HG02943 (cell line): ENCODE measurements at regions not wholly inside any gene's neighbourhood (a gene's known extent, or its start where the extent isn't known, plus 50 kb on each side); places are given as distances from the start of the nearest gene placed in this dataset.
"Not testable (repeated sequence)": the region's sequence is repeated elsewhere in the genome, so short reads cannot be mapped to it uniquely, and the experiment has no call there.

Experiments
- ATAC-seq: cut with Tn5 transposase; IDR thresholded peaks from one replicate; pipeline ENCODE4 v1.9.1; 2021; ENCODE audit warnings: mild to moderate bottlenecking, low read depth, moderate library complexity; ENCODE audit not compliant: unreplicated experiment

DNA sequence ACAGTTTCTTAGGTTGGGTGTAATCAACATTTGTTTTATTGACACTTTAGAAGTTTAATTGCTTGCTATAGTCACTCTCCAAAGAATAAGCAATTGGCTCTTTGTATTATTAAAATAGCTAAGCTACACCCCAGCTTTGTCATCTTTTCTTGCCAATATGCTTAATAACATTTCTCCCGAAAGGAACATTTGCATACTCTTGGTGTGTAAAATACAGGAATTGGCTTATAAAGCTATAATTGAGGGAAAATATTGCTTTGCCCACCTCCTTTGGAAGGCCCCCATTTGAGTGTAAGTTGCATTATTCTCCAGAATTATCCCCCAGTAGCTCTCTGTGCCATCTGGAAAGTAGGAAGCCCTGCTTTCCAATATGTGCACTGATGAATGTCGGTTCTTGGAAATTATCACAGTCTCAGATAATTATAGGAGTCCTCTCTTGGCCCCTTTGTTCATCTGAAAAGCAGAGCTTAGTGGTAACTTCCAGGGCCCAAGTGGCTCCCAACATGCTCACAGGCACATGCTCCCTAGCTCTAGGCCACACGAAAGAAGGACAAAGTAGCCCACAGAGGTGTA, 92.4 kb upstream of the B3GAT2 start:
- ATAC-seq = no peak

DNA sequence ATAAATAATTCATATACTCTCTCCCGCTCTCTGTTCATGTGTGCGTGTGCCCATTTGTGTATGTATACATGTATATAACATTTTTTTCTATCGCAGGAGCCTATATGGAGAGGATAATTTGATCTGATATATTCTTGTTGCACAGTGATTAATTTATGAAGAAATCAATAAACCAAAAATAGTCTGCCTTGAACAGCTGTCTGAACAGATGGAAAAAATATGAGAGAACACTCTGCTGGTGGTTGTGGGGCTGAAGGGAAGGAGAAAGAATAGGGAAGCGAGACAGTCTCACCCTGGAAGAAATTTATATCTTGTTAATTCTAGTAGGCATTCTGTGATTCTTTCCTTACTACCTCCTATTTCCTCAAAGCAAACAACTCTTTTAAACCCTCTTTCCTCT, 96.6 kb upstream of the B3GAT2 start:
- no peak for ATAC-seq

DNA sequence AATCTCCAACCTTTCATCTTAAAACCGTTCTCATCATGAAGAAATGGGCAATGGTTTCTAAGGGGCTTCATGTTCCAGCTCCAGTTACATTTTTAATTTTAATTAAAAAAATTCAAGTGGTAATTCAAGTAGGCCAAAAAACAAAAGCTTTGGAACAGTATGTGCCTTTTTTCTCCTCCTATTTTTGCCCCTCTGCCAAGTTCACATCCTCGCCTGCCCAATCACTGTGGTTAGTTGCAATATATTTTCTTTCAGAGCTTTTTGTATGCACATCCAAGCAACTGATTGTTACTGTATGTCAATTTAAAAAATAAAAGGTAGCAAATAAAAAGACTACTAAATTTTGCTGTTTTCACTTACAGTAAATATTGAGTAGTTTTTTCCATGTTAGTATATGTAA, 99.8 kb upstream of the B3GAT2 start:
- no peak for ATAC-seq

DNA sequence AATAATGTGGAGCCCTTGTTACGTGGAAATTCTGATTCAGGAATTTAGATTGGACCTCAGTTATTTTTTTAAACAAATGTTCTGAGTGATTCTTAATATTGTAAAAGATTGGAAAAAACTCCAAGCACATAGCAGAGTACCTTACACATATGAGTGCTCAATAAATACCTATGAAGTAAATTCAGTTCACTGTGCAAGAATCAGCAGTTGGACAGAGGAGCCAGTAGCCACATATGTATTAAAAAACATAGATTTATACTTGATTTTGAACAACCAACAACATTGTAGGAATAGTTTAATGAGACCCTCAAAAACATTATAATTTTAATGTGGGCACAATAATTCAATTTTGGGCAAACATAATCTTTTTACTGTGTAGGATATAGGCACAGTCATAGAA, 109.3 kb upstream of the B3GAT2 start:
- ATAC-seq = no peak

DNA sequence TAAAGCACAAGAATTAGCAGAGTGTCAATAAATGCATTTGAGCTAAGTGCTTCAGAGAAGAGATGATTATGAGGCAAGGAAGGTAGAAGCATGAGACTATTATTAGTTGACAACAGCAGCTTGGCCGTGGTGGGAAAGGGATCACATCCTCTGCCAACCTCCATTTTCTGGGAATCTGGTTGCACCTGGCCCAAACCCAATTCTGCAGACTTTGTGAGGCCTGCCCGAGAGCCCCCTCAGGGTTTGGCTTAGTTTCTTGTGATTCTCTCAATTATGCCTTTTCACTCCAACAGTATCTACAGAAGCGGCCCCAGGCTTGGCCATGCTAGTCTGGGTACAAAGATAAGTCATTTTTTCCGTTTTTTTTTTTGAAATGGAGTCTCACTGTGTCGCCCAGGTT, 111.0 kb upstream of the B3GAT2 start:
- no peak for ATAC-seq

DNA sequence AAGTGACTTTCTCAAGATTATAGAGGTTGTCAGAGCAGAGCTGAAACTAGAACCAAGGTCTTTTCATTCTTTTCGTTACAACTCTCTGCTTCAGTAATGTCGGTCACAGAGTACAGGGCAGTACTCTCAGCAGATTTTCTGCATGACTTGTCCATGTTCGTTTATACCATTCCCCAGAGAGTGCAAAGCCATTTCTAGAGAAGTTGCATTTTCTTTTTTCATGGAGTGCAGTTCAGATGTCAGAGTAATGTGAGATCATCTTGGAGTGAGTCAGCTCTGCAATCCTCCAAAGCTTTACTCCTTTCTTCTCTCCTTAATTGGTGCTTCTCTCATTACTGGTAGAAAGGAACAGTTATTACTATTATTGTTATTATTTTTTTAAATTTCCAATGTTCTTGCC, 115.6 kb upstream of the B3GAT2 start:
- ATAC-seq = no peak

DNA sequence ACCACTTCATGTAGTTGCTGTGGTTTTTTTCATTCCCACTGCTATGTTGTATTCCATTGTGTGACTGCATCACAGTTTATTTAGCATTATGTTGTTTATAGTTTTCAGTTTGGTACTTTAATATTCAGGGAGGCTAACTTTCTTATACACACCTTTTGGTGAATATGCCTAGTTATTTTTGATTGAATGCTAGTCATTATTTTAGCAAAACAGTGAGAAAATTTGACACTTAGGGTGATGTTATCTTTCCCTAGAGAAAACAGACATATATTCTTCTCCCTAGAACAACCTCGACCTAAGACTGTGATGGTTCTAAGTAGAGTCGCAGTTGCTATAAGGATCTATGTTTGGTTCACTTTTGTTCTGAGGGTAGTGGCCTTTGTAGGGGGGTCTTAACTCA, 120.8 kb upstream of the B3GAT2 start:
- no peak for ATAC-seq

DNA sequence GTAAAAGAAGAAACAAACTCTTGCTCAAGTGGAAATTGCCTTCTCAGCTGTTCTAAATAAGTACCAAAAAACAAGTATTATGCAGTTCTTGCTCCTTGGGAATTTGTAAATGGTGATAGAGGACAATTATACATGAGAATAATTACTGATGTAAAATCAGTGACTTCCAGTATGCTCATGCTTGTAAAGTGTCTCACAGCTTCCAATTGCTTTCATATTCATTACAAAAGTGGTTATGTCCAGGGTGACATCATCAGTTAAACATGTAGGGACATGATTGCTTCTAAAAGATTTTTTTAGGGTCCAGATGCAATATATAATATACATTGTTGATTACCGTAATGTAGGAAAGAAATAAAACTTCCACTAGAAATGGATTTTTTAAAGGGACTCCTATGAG, 122.8 kb upstream of the B3GAT2 start:
- no peak for ATAC-seq

DNA sequence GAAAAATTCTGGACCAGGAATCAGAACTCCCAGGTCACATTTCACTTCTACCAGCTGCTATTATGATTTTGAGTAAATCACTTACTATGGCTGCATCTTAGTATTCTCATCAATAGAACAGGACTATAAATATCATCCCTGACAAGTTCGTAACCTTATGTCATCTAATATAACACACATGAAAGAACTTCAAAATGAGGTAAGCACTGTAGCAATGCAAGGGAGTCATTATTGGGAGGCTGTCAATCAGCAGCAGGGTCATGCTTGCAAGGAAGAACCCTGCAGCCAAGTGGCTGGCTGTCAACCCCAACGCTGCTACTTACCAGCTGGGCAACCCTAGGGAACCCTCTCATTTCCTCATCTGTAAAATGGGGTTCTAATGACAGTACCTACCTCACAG, 123.3 kb upstream of the B3GAT2 start:
- ATAC-seq = no peak

DNA sequence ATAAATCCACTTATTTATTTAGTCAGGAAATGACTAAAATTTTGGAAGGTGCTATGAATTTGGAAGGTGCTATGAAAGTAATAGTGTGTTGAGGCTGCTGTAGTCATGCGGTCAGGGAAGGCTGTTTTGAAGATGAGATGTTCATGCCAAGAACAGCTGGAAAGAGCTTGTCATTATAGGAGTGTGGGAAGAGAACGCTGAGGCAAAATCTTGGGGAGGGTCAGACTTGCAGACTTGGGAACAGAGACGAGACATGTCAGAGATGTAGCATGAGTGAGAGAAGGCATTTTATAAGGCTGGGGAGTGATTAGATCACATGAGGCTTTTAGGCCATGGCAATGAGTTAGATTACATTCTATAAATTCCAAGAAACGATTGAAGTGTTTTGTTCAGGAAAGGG, 124.0 kb upstream of the B3GAT2 start:
- ATAC-seq = no peak

DNA sequence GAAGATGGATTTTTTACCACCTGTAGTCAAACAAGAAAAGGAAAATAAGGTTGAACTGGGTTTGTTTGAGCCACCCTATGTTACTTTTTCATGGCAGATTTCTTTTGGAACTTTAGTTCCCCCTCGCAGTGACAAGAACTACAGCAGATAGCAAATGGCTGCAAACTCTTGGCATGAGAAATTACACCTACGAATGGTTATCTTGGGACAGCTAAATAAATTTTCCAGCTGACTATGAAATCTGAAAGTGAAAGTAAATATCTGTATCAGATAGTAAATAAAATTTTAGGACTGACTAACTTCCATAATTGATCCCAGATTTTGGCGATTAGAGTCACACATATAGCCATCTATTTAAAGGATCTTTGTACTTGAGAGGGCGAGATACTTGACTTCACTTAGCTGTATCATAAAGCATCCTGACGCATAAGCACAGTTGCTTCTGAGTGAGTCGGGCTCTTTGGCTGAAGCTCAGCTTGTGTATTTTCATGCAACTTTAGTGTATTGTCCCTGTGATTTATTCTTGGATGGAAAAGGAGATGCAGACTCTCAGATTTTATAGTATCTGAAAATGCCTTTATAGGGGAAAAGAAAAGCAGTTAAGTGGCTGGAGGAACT, 125.3 kb upstream of the B3GAT2 start:
- ATAC-seq = no peak

DNA sequence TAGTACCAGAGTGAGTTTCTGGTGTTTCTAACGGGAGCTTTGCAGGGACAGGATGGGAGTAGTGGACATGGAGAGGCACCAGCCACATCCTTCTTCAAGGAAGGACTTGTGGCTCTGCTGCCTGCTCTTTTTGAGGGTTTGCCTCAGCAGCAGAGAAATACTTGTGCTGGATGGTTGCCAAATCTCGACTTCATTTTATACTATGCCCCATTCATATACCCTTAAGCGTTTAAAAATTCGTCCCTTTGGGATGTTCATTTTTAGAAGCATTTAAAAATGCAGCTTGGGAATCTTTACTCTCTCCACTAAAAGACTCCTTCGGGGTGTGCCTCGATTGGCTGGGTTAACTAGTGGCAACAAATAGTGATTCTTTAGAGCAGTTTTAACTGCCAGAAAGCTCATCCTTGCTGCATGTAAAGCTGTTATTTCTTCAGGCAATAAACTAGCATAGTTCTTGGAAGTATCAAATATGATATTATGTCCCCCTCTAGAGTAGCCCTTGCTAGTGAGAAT, 126.5 kb upstream of the B3GAT2 start:
- no peak for ATAC-seq

DNA sequence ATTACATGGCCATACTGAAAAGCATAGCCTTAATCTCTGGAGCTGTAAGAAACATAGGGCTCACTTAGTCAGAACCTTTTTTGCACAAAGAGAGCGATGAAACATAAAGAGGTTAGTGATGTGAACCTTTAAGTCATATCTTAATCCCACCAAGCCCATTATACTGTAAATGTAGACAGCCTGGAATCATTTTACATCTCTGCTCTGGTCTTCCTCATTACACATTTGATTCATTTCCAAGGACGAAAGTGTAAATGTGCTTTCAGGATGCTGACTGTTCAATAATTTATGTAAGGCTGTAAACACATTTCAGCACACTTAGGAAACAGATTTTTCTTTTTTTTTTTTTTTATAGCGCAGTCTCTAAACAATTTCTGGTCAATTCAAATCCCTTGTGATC, 131.3 kb upstream of the B3GAT2 start:
- ATAC-seq = no peak

DNA sequence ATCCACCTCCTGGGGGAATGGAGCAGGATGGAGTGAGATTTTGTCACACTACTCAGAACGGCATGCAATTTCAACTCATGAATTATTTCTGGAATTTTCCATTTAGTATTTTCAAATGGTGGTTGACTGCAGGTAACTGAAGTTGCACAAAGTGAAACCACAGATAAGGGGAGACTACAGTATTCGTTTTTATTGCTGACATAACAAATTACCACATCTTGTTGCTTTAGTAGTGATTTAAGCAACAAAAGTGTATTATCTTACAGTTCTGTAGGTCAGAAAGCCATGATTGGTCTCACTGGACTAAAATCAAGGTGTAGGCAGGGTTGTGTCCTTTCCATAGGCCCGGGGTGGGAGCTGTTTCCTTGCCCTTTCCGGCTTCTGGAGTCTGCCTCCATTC, 133.4 kb upstream of the B3GAT2 start:
- no peak for ATAC-seq

DNA sequence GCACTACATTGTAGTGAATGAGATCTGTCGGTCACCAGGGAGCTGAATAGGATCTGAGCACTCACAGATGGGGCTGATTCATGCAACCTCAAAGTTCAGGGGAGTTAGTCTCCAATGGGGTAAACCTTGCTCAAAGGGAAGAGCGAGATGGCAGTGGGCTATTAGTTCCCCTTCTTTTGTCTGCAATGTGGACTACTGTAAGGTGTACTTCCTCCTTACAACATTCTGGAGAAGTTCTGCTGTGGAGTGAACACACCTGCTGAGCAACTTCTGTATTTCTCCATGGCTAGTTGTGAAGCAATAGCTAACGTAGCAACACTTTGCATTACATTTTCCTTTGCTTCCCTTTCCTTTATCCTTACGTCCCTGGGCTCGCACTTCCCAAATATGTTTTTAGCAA, 134.3 kb upstream of the B3GAT2 start:
- ATAC-seq = no peak

DNA sequence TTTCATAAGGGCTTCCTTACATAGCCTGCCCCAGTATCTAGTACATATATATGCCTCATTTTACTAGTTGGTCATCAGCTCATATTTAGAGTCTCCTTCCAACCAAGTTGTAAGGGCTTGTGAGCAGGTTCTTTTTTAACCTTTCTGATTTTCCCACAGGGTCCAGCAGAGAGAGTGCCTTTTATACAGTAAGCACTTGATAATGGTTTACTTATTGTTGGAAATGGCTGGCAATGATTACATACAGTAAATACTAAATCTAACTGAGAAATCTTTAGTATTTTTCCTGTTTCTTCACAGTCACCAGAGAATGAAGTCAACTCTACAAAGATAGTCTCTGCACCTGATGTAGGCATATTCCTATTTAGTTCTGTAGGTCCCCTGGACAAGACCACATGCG, 135.1 kb upstream of the B3GAT2 start:
- no peak for ATAC-seq

DNA sequence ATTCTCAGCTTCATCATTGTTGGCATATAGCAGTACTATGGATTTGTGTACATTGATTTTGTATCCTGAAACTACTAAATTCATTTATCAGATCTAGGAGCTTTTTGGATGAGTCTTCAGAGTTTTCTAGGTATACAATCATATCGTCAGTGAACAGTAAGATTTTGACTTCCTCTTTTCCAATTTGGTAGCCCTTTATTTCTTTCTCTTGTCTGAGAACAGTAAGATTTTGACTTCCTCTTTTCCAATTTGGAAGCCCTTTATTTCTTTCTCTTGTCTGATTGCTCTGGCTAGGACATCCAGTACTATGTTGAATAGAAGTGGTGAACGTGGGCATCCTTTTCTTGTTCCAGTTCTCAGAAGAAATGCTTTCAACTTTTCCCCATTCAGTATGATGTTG, 140.4 kb upstream of the B3GAT2 start:
- ATAC-seq = not testable (repeated sequence)

DNA sequence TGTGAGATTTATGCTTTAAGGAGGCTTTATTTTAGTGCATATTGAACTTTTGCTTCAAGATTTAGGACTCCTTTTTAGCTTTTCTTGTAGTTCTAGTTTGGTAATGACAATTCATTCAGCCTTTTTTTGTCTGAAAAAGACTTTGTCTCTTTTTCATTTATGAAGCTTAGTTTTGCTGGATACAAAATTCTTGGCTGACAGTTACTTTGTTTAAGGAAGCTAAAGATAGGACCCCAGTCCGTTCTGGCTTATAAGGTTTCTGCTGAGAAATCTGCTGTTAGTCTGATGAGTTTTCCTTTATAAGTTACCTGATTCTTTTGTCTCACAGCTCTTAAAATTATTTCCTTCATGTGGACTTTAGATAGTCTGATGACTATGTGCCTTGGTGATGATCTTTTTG, 142.8 kb upstream of the B3GAT2 start:
- no peak for ATAC-seq

DNA sequence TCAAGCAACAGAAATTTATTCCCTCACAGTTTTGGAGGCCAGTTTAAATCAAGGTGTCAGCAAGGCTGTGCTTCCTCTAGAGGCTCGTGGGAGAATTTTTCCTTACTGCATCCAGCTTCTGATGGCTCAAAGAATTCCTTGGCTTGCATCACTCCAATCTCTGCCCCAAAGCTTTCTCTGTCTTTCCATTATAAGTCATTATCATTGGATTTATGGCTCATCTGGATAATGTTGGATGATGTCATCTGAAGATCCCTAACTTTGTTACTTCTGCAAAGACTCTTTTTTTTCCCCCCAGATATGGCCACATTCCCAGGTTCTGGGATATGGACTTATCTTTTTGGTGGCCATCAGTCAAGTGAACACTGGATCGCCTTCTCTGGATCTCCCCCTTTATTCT, 146.3 kb upstream of the B3GAT2 start:
- ATAC-seq = no peak

DNA sequence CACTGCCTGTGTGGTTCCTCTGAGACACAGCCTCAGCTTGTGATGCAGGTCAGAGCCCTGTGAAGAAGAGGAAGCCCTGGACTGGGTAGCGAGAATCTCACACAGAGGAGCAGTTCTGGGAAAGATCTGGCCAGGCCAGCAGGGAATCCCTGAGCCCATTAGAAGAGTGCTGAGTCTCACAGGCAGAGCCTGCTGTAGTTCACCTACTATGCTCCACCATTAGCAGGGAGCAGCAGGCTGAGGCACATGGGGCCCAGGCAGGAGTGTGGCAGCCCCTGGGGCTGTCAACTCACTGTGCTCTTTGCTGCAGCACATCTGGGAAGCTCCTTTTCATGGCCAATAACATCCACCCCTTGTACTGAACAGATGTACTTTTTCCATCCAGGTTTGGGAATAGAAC, 146.8 kb upstream of the B3GAT2 start:
- no peak for ATAC-seq

DNA sequence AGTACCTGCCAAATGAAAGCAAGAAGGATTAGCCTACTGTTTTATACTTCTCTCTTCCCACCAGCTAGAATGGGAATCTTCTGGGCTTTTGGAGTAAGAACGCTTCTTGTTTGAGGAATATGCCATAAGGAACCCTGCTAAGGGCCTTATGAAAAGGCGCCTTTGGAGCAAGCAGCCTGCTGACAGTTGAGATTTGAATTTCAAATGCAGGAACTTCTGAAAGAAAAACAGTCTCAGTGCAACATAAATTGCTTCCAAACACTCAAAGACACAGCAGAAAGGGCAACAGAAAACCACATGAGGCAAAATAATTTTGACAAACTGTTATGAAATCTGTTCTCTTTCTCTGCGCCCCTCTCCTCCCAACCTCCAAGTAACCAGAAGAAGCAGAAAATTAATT, 149.4 kb upstream of the B3GAT2 start:
- ATAC-seq = no peak

DNA sequence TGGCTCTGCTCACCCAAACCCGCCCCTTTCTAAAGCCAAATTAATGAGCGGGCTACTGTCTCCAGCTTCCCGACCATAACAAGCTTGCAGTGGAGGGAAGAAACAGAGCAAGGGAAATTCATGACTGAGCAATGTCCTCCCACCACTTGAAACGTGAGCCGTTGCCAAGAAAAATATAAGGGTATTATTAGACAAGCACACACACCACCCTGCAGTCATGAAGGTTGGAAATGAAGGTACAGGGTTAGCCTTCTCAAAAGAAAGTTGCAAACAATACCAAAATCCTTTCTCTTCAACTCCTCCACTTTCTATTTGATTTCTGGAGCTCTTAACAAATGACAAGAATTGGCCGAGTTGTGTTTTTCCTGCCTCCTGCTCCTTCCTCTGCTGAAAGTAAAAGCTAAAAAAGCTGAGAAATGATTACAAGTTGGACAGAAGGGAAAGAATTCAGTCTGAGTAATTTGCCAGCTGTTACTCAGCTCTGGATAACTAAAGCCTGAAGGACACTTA, 151.1 kb upstream of the B3GAT2 start:
- no peak for ATAC-seq

DNA sequence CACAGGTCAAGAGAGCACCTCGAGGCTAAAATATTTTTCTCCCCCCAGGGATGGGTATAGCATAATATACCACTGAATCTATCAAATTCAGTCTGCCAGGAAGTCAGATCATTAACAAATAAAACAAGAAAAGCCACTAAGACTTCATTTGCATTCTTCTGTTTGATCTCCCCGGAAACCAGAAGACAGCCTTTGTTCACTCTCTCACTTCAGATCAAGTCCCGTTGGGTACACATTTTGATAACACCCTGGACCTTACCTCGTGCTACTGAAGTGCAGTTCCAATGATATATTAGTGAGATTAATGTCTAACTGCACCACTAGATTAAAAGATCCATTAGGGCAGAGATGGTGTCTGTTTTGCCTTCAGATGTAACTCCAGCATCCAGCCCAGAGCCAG, 157.7 kb upstream of the B3GAT2 start:
- no peak for ATAC-seq
